Astrocyte (in vitro differentiated cells and primary cell): ENCODE measurements at regions not wholly inside any gene's neighbourhood (a gene's known extent, or its start where the extent isn't known, plus 50 kb on each side); places are given as distances from the start of the nearest gene placed in this dataset.

Source experiments
- DNase-seq: peaks from one replicate; pipeline ENCODE4 v3.0.0-alpha.2; 2010; ENCODE audit warnings: low read depth
- FAIRE-seq: peaks from 2 replicates; lab custom pipeline; 2011; peaks lifted over from hg19 to GRCh38; lab: Jason Lieb, UNC
- H2AFZ ChIP-seq: 2 replicates; pipeline ENCODE4 v1.6.0; 2012; ENCODE audit warnings: low read depth, low read length, inconsistent platforms
- H3K27ac ChIP-seq: 2 replicates; pipeline ENCODE4 v1.5.1; 2011; ENCODE audit warnings: low read depth, low read length, inconsistent platforms
- H3K27me3 ChIP-seq: 2 replicates; pipeline ENCODE4 v1.6.0; 2011; ENCODE audit warnings: low read length, inconsistent platforms; ENCODE audit not compliant: insufficient read depth
- H3K36me3 ChIP-seq: 2 replicates; pipeline ENCODE4 v1.5.1; 2011; ENCODE audit warnings: low read length, inconsistent platforms; ENCODE audit not compliant: insufficient read depth
- H3K4me1 ChIP-seq: 2 replicates; pipeline ENCODE4 v1.5.1; 2011; ENCODE audit warnings: low read length, inconsistent platforms; ENCODE audit not compliant: insufficient read depth
- H3K4me2 ChIP-seq: 2 replicates; pipeline ENCODE4 v1.6.0; 2012; ENCODE audit warnings: low read length, inconsistent platforms
- H3K4me3 ChIP-seq: 2 replicates; pipeline ENCODE4 v1.5.1; 2011; ENCODE audit warnings: low read depth, mild to moderate bottlenecking, low read length, inconsistent platforms; ENCODE audit not compliant: insufficient read depth
- H3K79me2 ChIP-seq: 2 replicates; pipeline ENCODE4 v1.6.0; 2012; ENCODE audit warnings: mild to moderate bottlenecking, low read length, inconsistent platforms; ENCODE audit not compliant: insufficient read depth
- H3K9ac ChIP-seq: 2 replicates; pipeline ENCODE4 v1.6.0; 2012; ENCODE audit warnings: mild to moderate bottlenecking, low read length, inconsistent platforms
- H3K9me3 ChIP-seq: 2 replicates; pipeline ENCODE4 v1.5.1; 2012; ENCODE audit warnings: low read depth, mild to moderate bottlenecking, low read length, inconsistent platforms; ENCODE audit not compliant: insufficient read depth
- H4K20me1 ChIP-seq: 2 replicates; pipeline ENCODE4 v1.6.0; 2012; ENCODE audit warnings: low read length, inconsistent platforms; ENCODE audit not compliant: insufficient read depth
- H3K27ac Mint-ChIP-seq: one replicate; pipeline ENCODE4 v1.8.0; 2021; ENCODE audit warnings: mild to moderate bottlenecking, mixed read lengths; ENCODE audit not compliant: unreplicated experiment
- H3K27me3 Mint-ChIP-seq: one replicate; pipeline ENCODE4 v1.8.0; 2021; ENCODE audit warnings: low read depth, mixed read lengths; ENCODE audit not compliant: unreplicated experiment
- H3K36me3 Mint-ChIP-seq: one replicate; pipeline ENCODE4 v1.8.0; 2021; ENCODE audit warnings: low read depth, mixed read lengths; ENCODE audit not compliant: unreplicated experiment
- H3K4me1 Mint-ChIP-seq: one replicate; pipeline ENCODE4 v1.8.0; 2021; ENCODE audit warnings: low read depth, mixed read lengths; ENCODE audit not compliant: unreplicated experiment
- H3K4me3 Mint-ChIP-seq: one replicate; pipeline ENCODE4 v1.8.0; 2021; ENCODE audit warnings: mild to moderate bottlenecking, moderate library complexity, mixed read lengths; ENCODE audit not compliant: unreplicated experiment
- H3K9me3 Mint-ChIP-seq: one replicate; pipeline ENCODE4 v1.8.0; 2021; ENCODE audit warnings: mild to moderate bottlenecking, mixed read lengths; ENCODE audit not compliant: unreplicated experiment
- CTCF ChIP-seq: IDR thresholded peaks from 2 replicates; pipeline ENCODE4 v1.5.1; 2011; ENCODE audit warnings: low read depth, mild to moderate bottlenecking, inconsistent platforms, low read length, moderate library complexity; ENCODE audit not compliant: insufficient read depth
- EZH2 ChIP-seq: IDR thresholded peaks from 2 replicates; pipeline ENCODE4 v1.6.1; 2012; ENCODE audit warnings: mild to moderate bottlenecking, low read length, inconsistent platforms; ENCODE audit not compliant: insufficient read depth

- no peaks in the 10 kb centered on the region for H3K4me1 Mint-ChIP-seq
- DNase-seq: no peak
- no peaks in the 10 kb centered on the region for H3K36me3 Mint-ChIP-seq
- FAIRE-seq: no peak
- no peaks in the 10 kb centered on the region for H4K20me1 ChIP-seq
- H3K36me3 ChIP-seq: no peaks in the 10 kb centered on the region
- H3K27me3 ChIP-seq: peaks cover 2% of the 10 kb centered on the region
- H3K4me3 Mint-ChIP-seq: no peak overlapping the region
- H3K9ac ChIP-seq: no peak overlapping the region
- H2AFZ ChIP-seq: no peak overlapping the region
- peaks cover 10% of the 10 kb centered on the region for H3K9me3 Mint-ChIP-seq
- H3K27ac Mint-ChIP-seq: no peak overlapping the region
- no peaks in the 10 kb centered on the region for H3K79me2 ChIP-seq
- H3K27me3 Mint-ChIP-seq: no peaks in the 10 kb centered on the region
- no peak overlapping the region for H3K27ac ChIP-seq
- no peaks in the 10 kb centered on the region for H3K4me1 ChIP-seq
- no peak overlapping the region for H3K4me3 ChIP-seq
- TF ChIP-seq CTCF (no peak), EZH2 (no peak)
- H3K4me2 ChIP-seq: no peak overlapping the region
- no peaks in the 10 kb centered on the region for H3K9me3 ChIP-seq
These were observed 272.2 kb upstream of the NR4A3 start for GRCh38 chr9:99549441-99549840.

- TF ChIP-seq CTCF (no peak), EZH2 (no peak)
- FAIRE-seq (no peak), DNase-seq (peak; percentile 6)
- H3K9ac ChIP-seq: no peak overlapping the region
- no peaks in the 10 kb centered on the region for H3K27me3 ChIP-seq
- H3K4me3 ChIP-seq: no peak overlapping the region
- H3K36me3 ChIP-seq: no peaks in the 10 kb centered on the region
- no peaks in the 10 kb centered on the region for H3K9me3 ChIP-seq
- H3K36me3 Mint-ChIP-seq: no peaks in the 10 kb centered on the region
- no peaks in the 10 kb centered on the region for H3K79me2 ChIP-seq
- H4K20me1 ChIP-seq: no peaks in the 10 kb centered on the region
- no peak overlapping the region for H2AFZ ChIP-seq
- H3K27ac Mint-ChIP-seq: no peak overlapping the region
- H3K4me1 Mint-ChIP-seq: no peaks in the 10 kb centered on the region
- H3K9me3 Mint-ChIP-seq: peaks cover 13% of the 10 kb centered on the region
- H3K4me1 ChIP-seq: no peaks in the 10 kb centered on the region
- H3K4me3 Mint-ChIP-seq: no peak overlapping the region
- no peak overlapping the region for H3K27ac ChIP-seq
- no peaks in the 10 kb centered on the region for H3K27me3 Mint-ChIP-seq
- H3K4me2 ChIP-seq: no peak overlapping the region
These were observed 265.9 kb upstream of the NR4A3 start for GRCh38 chr9:99555792-99556191.

- Histone ChIP-seq H3K4me2 (no peak overlapping the region), H3K27me3 (no peaks in the 10 kb centered on the region), H3K4me1 (no peaks in the 10 kb centered on the region), H3K27ac (no peak overlapping the region), H3K36me3 (no peaks in the 10 kb centered on the region), H4K20me1 (no peaks in the 10 kb centered on the region), H3K9me3 (no peaks in the 10 kb centered on the region), H3K4me3 (no peak overlapping the region), H3K79me2 (no peaks in the 10 kb centered on the region), H3K9ac (no peak overlapping the region), H2AFZ (no peak overlapping the region)
- Mint-ChIP-seq H3K27ac (no peak overlapping the region), H3K4me1 (no peaks in the 10 kb centered on the region), H3K36me3 (no peaks in the 10 kb centered on the region), H3K27me3 (no peaks in the 10 kb centered on the region), H3K4me3 (no peak overlapping the region), H3K9me3 (peaks cover 7% of the 10 kb centered on the region)
- no peak for TF ChIP-seq CTCF
- no peak for TF ChIP-seq EZH2
- FAIRE-seq (no peak), DNase-seq (no peak)
These were observed 264.7 kb upstream of the NR4A3 start for GRCh38 chr9:99556998-99557397.
